ENCODE measurements at regions not wholly inside any gene's neighbourhood (a gene's known extent, or its start where the extent isn't known, plus 50 kb on each side); places are given as distances from the start of the nearest gene placed in this dataset.

GRCh38 chr10:120360571-120360970 lies 96.5 kb upstream of the PLPP4 start:
- Histone ChIP-seq H3K27me3 (no peaks in the 10 kb centered on the region), H3K9me2 (replicated peaks; ENCODE audit: insufficient read depth) (no peaks in the 10 kb centered on the region), H2AFZ (no peak overlapping the region), H3K79me2 (no peaks in the 10 kb centered on the region), H3K4me1 (ENCODE audit: insufficient read depth) (no peaks in the 10 kb centered on the region), H4K20me1 (ENCODE audit: insufficient read depth, poor library complexity, severe bottlenecking) (no peaks in the 10 kb centered on the region), H3K36me3 (replicated peaks; ENCODE audit: insufficient read depth, low read depth) (no peaks in the 10 kb centered on the region), H3K9me3 (ENCODE audit: low read depth) (no peaks in the 10 kb centered on the region), H3K4me2 (no peak overlapping the region), H3K4me3 (no peak overlapping the region), H3K27ac (no peak overlapping the region)
- no peak for TF ChIP-seq CTCF (IDR thresholded peaks at IDR 0.05; ENCODE audit: poor library complexity)
- TF ChIP-seq EZH2phosphoT487 (IDR thresholded peaks at IDR 0.05; ENCODE audit: low read depth, severe bottlenecking, unreplicated experiment): no peak
- TF ChIP-seq EZH2 (IDR thresholded peaks at IDR 0.05; ENCODE audit: borderline replicate concordance): no peak
- no peak for DNase-seq (ENCODE audit: low spot score)
- WGBS (ENCODE audit: low lambda C conversion rate, missing lambda C conversion rate): 67% methylated on average over 3 of the region's 3 CpGs

GRCh38 chr10:120365872-120366271 lies 91.2 kb upstream of the PLPP4 start:
- no peaks in the 10 kb centered on the region for H3K4me1 ChIP-seq (ENCODE audit: insufficient read depth)
- DNase-seq (ENCODE audit: low spot score): no peak
- H3K27ac ChIP-seq: no peak overlapping the region
- TF ChIP-seq CTCF (IDR thresholded peaks at IDR 0.05; ENCODE audit: poor library complexity) (no peak), EZH2 (IDR thresholded peaks at IDR 0.05; ENCODE audit: borderline replicate concordance) (no peak), EZH2phosphoT487 (IDR thresholded peaks at IDR 0.05; ENCODE audit: low read depth, severe bottlenecking, unreplicated experiment) (no peak)
- no peaks in the 10 kb centered on the region for H3K79me2 ChIP-seq
- WGBS (ENCODE audit: low lambda C conversion rate, missing lambda C conversion rate): 73% methylated on average over 5 of the region's 5 CpGs
- no peaks in the 10 kb centered on the region for H3K9me3 ChIP-seq (ENCODE audit: low read depth)
- H3K9me2 ChIP-seq (replicated peaks; ENCODE audit: insufficient read depth): no peaks in the 10 kb centered on the region
- H3K4me2 ChIP-seq: no peak overlapping the region
- H3K4me3 ChIP-seq: no peak overlapping the region
- H3K36me3 ChIP-seq (replicated peaks; ENCODE audit: insufficient read depth, low read depth): no peaks in the 10 kb centered on the region
- H4K20me1 ChIP-seq (ENCODE audit: insufficient read depth, poor library complexity, severe bottlenecking): no peaks in the 10 kb centered on the region
- peaks cover 17% of the 10 kb centered on the region for H3K27me3 ChIP-seq
- no peak overlapping the region for H2AFZ ChIP-seq

GRCh38 chr10:120367341-120367740 lies 89.7 kb upstream of the PLPP4 start:
- Histone ChIP-seq H3K27me3 (peaks cover 17% of the 10 kb centered on the region), H3K4me2 (no peak overlapping the region), H2AFZ (no peak overlapping the region), H4K20me1 (ENCODE audit: insufficient read depth, poor library complexity, severe bottlenecking) (no peaks in the 10 kb centered on the region), H3K27ac (no peak overlapping the region), H3K36me3 (replicated peaks; ENCODE audit: insufficient read depth, low read depth) (no peaks in the 10 kb centered on the region), H3K9me2 (replicated peaks; ENCODE audit: insufficient read depth) (no peaks in the 10 kb centered on the region), H3K9me3 (ENCODE audit: low read depth) (no peaks in the 10 kb centered on the region), H3K4me1 (ENCODE audit: insufficient read depth) (no peaks in the 10 kb centered on the region), H3K79me2 (no peaks in the 10 kb centered on the region), H3K4me3 (no peak overlapping the region)
- WGBS (ENCODE audit: low lambda C conversion rate, missing lambda C conversion rate): 89% methylated on average over 3 of the region's 3 CpGs
- no peak for DNase-seq (ENCODE audit: low spot score)
- TF ChIP-seq CTCF (IDR thresholded peaks at IDR 0.05; ENCODE audit: poor library complexity) (no peak), EZH2 (IDR thresholded peaks at IDR 0.05; ENCODE audit: borderline replicate concordance) (no peak), EZH2phosphoT487 (IDR thresholded peaks at IDR 0.05; ENCODE audit: low read depth, severe bottlenecking, unreplicated experiment) (no peak)

- Histone ChIP-seq H3K36me3 (replicated peaks; ENCODE audit: insufficient read depth, low read depth) (no peaks in the 10 kb centered on the region), H3K4me1 (ENCODE audit: insufficient read depth) (no peaks in the 10 kb centered on the region), H3K79me2 (no peaks in the 10 kb centered on the region), H3K9me2 (replicated peaks; ENCODE audit: insufficient read depth) (no peaks in the 10 kb centered on the region), H3K27me3 (peaks cover 17% of the 10 kb centered on the region), H3K4me3 (no peak overlapping the region), H3K4me2 (no peak overlapping the region), H3K27ac (no peak overlapping the region), H4K20me1 (ENCODE audit: insufficient read depth, poor library complexity, severe bottlenecking) (no peaks in the 10 kb centered on the region), H3K9me3 (ENCODE audit: low read depth) (no peaks in the 10 kb centered on the region), H2AFZ (no peak overlapping the region)
- WGBS (ENCODE audit: low lambda C conversion rate, missing lambda C conversion rate): 95% methylated on average over 7 of the region's 7 CpGs
- no peak for TF ChIP-seq EZH2 (IDR thresholded peaks at IDR 0.05; ENCODE audit: borderline replicate concordance)
- no peak for TF ChIP-seq CTCF (IDR thresholded peaks at IDR 0.05; ENCODE audit: poor library complexity)
- TF ChIP-seq EZH2phosphoT487 (IDR thresholded peaks at IDR 0.05; ENCODE audit: low read depth, severe bottlenecking, unreplicated experiment): no peak
- no peak for DNase-seq (ENCODE audit: low spot score)
These were observed 88.7 kb upstream of the PLPP4 start for GRCh38 chr10:120368338-120368737.
